Pancreas (tissue), 10 donors: ENCODE measurements at regions not wholly inside any gene's neighbourhood (a gene's known extent, or its start where the extent isn't known, plus 50 kb on each side); places are given as distances from the start of the nearest gene placed in this dataset.
A peak's percentile ranks its signal among the peaks of the same experiment; 100 is the strongest.
"Not testable (repeated sequence)": the region's sequence is repeated elsewhere in the genome, so short reads cannot be mapped to it uniquely, and the experiment has no call there.

Experiments used
- ATAC-seq, 4 donors: fragments of 200-7000 bp; cut with Tn5 transposase; one replicate each; pipeline versions ENCODE4 v1.8.0 to v1.9.1; 2020; ENCODE audit warnings: mild to moderate bottlenecking in 4 of 4, moderate library complexity in 4 of 4
- DNase-seq, 6 donors: peaks; one replicate each; pipeline ENCODE4 v3.0.0-alpha.2; 2020
- FAIRE-seq: peaks from 2 replicates; lab custom pipeline; 2012; peaks lifted over from hg19 to GRCh38; lab: Jason Lieb, UNC
- H3K27ac ChIP-seq, 4 donors: fragments of 200-600 bp; sonication (generic); 1 replicate in 3 of 4; 2 replicates in 1 of 4; pipeline versions ENCODE4 v1.5.0 to v1.8.0; 2020
- H3K27me3 ChIP-seq, 4 donors: fragments of 200-600 bp; one replicate each; pipeline ENCODE4 v1.8.0; 2021
- H3K36me3 ChIP-seq, 3 donors: fragments of 200-600 bp; sonication (generic) in 1 of 3; one replicate each; pipeline versions ENCODE4 v1.5.0 to v1.8.0; 2020 to 2021
- H3K4me1 ChIP-seq, 3 donors: fragments of 200-600 bp; one replicate each; pipeline ENCODE4 v1.8.0; 2021
- H3K4me3 ChIP-seq, 4 donors: fragments of 200-600 bp; sonication (generic) in 2 of 4; one replicate each; pipeline versions ENCODE4 v1.5.0 to v1.8.0; 2020 to 2021
- H3K9me3 ChIP-seq, 4 donors: fragments of 200-600 bp; one replicate each; pipeline ENCODE4 v1.8.0; 2021
- WGBS, 2 donors: extraction: QIAGEN DNeasy Blood & Tissue Kit; methylation state at CpG; one replicate each; pipeline ENCODE4 v1.1.7; 2013; 5-methylcytosine and 5-hydroxymethylcytosine counted together
- intact Hi-C, 3 donors: fragments of 100-400 bp; cut with DNase I; formaldehyde crosslinking; loops; one replicate each; pipeline versions ENCODE4 v1.11.1 to v1.14.2; 2022
- TF ChIP-seq, protein P1 (sequence below), 4 donors: fragments of 200-600 bp; sonication (generic) in 3 of 4; IDR thresholded peaks; one replicate each; pipeline versions ENCODE4 v1.5.0 to v1.8.0; 2021; ENCODE audit warnings: antibody characterized with exemption in 4 of 4
- donor health status: healthy with polysubstance abuse.
- donor health status: DM: no; HTN: no; CAD: no; lungs with moderate emphysema.
- donor health status: DM: no; HTN: no; CAD: no.
- donor health status: control.
- donor health status: control.
- donor health status: Bipolar disorder and iron deficiency.
- donor health status: DM: yes; HTN: yes; CAD: no.
- donor health status: DM: no; HTN: no; CAD: no.
- donor health status: DM: no; HTN: no; CAD: no.
- donor health status: DM: yes; HTN: yes; CAD: no.

- no peak for DNase-seq
- Histone ChIP-seq H3K36me3 (no peaks in the 10 kb centered on the region), H3K4me3 (no peak overlapping the region), H3K27ac (no peak overlapping the region), H3K4me1 (no peaks in the 10 kb centered on the region), H3K27me3 (peaks cover 0 to 4% (median 0%) of the 10 kb centered on the region in 4 donors), H3K9me3 (no peaks in the 10 kb centered on the region)
- TF ChIP-seq, protein P1, sequence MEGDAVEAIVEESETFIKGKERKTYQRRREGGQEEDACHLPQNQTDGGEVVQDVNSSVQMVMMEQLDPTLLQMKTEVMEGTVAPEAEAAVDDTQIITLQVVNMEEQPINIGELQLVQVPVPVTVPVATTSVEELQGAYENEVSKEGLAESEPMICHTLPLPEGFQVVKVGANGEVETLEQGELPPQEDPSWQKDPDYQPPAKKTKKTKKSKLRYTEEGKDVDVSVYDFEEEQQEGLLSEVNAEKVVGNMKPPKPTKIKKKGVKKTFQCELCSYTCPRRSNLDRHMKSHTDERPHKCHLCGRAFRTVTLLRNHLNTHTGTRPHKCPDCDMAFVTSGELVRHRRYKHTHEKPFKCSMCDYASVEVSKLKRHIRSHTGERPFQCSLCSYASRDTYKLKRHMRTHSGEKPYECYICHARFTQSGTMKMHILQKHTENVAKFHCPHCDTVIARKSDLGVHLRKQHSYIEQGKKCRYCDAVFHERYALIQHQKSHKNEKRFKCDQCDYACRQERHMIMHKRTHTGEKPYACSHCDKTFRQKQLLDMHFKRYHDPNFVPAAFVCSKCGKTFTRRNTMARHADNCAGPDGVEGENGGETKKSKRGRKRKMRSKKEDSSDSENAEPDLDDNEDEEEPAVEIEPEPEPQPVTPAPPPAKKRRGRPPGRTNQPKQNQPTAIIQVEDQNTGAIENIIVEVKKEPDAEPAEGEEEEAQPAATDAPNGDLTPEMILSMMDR (IDR thresholded peaks at IDR 0.05), result no peak
- 80 to 91% methylated on average over 1 of the region's 1 CpG for WGBS, 2 donors
- intact Hi-C loops, result no loop called here
- no peak for ATAC-seq
- no peak for FAIRE-seq
Observed at GRCh38 chr11:96540875-96541274, 151.1 kb downstream of the JRKL start.

- TF ChIP-seq, protein P1 (IDR thresholded peaks at IDR 0.05), result no peak
- intact Hi-C loops, result no loop called here
- Histone ChIP-seq H3K4me3 (no peak overlapping the region), H3K4me1 (no peaks in the 10 kb centered on the region), H3K27ac (no peak overlapping the region), H3K9me3 (no peaks in the 10 kb centered on the region), H3K36me3 (no peaks in the 10 kb centered on the region), H3K27me3 (peaks cover 0 to 4% (median 0%) of the 10 kb centered on the region in 4 donors)
- FAIRE-seq (no peak), ATAC-seq (no peak), DNase-seq (no peak)
- WGBS, 2 donors, result 49 to 58% methylated on average over 3 of the region's 3 CpGs
Observed at GRCh38 chr11:96543177-96543576, 153.4 kb downstream of the JRKL start.

DNA sequence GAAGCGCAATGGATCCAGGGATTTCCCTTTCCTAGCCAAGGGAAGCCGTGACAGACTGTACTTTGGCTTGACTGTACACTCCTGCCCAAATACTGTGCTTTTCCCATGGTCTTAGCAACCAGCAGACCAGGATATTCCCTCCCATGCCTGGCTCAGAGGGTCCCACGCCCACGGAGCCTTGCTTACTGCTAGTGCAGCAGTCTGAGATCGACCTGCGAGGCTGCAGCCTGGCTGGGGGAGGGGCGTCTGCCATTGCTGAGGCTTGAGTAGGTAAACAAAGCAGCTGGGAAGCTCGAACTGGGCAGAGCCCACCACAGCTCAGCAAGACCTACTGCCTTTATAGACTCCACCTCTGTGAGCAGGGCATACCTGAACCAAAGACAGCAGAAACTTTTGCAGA lies 155.4 kb downstream of the JRKL start:
- H3K9me3 ChIP-seq, H3K4me3 ChIP-seq, intact Hi-C loops, ATAC-seq, H3K27ac ChIP-seq, H3K27me3 ChIP-seq, FAIRE-seq, H3K36me3 ChIP-seq, H3K4me1 ChIP-seq: not testable (repeated sequence)
- DNase-seq, result peak in 2 of 6 donors; percentile 44 to 58
- 32 to 42% methylated on average over 8 of the region's 8 CpGs for WGBS, 2 donors

- H3K27me3 ChIP-seq, result no peaks in the 10 kb centered on the region
- TF ChIP-seq, protein P1 (IDR thresholded peaks at IDR 0.05), result no peak
- no peak for FAIRE-seq
- no peak overlapping the region for H3K27ac ChIP-seq
- no peaks in the 10 kb centered on the region for H3K4me1 ChIP-seq
- no peak for DNase-seq
- no peak overlapping the region for H3K4me3 ChIP-seq
- H3K36me3 ChIP-seq, result no peaks in the 10 kb centered on the region
- no peaks in the 10 kb centered on the region for H3K9me3 ChIP-seq
- 66 to 80% methylated on average over 5 of the region's 5 CpGs for WGBS, 2 donors
- ATAC-seq, result no peak
- intact Hi-C loops, result no loop called here
Observed at GRCh38 chr11:96551136-96551535, 161.3 kb downstream of the JRKL start.

- no peak for ATAC-seq
- DNase-seq, result no peak
- intact Hi-C loops, result no loop called here
- Histone ChIP-seq H3K27ac (no peak overlapping the region), H3K9me3 (no peaks in the 10 kb centered on the region), H3K4me1 (no peaks in the 10 kb centered on the region), H3K36me3 (no peaks in the 10 kb centered on the region), H3K27me3 (no peaks in the 10 kb centered on the region), H3K4me3 (no peak overlapping the region)
- 52 to 64% methylated on average over 5 of the region's 5 CpGs for WGBS, 2 donors
- FAIRE-seq, result no peak
- TF ChIP-seq, protein P1 (IDR thresholded peaks at IDR 0.05), result no peak
Observed at GRCh38 chr11:96554236-96554820, 164.5 kb downstream of the JRKL start.

DNA sequence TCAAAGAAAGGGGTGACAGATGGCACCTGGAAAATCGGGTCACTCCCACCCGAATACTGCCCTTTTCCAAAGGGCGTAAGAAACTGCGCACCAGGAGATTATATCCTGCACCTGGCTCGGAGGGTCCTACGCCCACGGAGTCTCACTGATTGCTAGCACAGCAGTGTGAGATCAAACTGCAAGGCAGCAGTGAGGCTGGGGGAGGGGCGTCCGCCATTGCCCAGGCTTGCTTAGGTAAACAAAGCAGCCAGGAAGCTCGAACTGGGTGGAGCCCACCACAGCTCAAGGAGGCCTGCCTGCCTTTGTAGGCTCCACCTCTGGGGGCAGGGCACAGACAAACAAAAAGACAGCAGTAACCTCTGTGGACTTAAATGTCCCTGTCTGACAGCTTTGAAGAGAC lies 166.0 kb downstream of the JRKL start:
- H3K27me3 ChIP-seq, H3K4me1 ChIP-seq, intact Hi-C loops, H3K9me3 ChIP-seq, FAIRE-seq, H3K4me3 ChIP-seq, H3K27ac ChIP-seq, ATAC-seq, H3K36me3 ChIP-seq, DNase-seq: not testable (repeated sequence)
- 73 to 83% methylated on average over 9 to 10 of the region's 10 CpGs for WGBS, 2 donors

GRCh38 chr11:96560727-96561126 lies 170.9 kb downstream of the JRKL start:
- intact Hi-C loops, H3K36me3 ChIP-seq, H3K4me3 ChIP-seq, H3K4me1 ChIP-seq, H3K9me3 ChIP-seq, DNase-seq, FAIRE-seq, ATAC-seq, H3K27ac ChIP-seq, H3K27me3 ChIP-seq: not testable (repeated sequence)
- WGBS, 2 donors, result 87 to 93% methylated on average over 3 of the region's 3 CpGs
